Esophagus muscularis mucosa (tissue), 4 donors: ENCODE measurements at regions not wholly inside any gene's neighbourhood (a gene's known extent, or its start where the extent isn't known, plus 50 kb on each side); places are given as distances from the start of the nearest gene placed in this dataset.

Source experiments
- DNase-seq: peaks from one replicate; pipeline ENCODE4 v3.0.0-alpha.2; 2017; ENCODE audit errors: extremely low spot score
- H3K27ac ChIP-seq, 4 donors: fragments of 200-600 bp; sonication (generic); replicated peaks in 1 of 4; 1 replicate in 3 of 4; 2 replicates in 1 of 4; pipeline ENCODE4 v1.5.1; 2016 to 2019; ENCODE audit warnings: mild to moderate bottlenecking in 1 of 4
- H3K27me3 ChIP-seq, 4 donors: fragments of 200-600 bp; sonication (generic); one replicate each; pipeline versions ENCODE4 v1.5.1 to v1.6.0; 2016 to 2019
- H3K36me3 ChIP-seq, 4 donors: fragments of 200-600 bp; sonication (generic); one replicate each; pipeline ENCODE4 v1.5.1; 2016 to 2019
- H3K4me1 ChIP-seq, 4 donors: fragments of 200-600 bp; sonication (generic); one replicate each; pipeline ENCODE4 v1.5.1; 2016 to 2019
- H3K4me3 ChIP-seq, 4 donors: fragments of 200-600 bp; sonication (generic); 1 replicate in 2 of 4; 2 replicates in 2 of 4; pipeline ENCODE4 v1.5.1; 2016 to 2019; ENCODE audit warnings: mild to moderate bottlenecking in 4 of 4, moderate library complexity in 1 of 4
- H3K9me3 ChIP-seq, 4 donors: fragments of 200-600 bp; sonication (generic); 1 replicate in 3 of 4; 2 replicates in 1 of 4; pipeline ENCODE4 v1.5.1; 2016 to 2019
- EP300 ChIP-seq: sonication (generic); formaldehyde crosslinking; IDR thresholded peaks from one replicate; pipeline ENCODE4 v1.6.1; 2017; ENCODE audit warnings: antibody characterized with exemption
- POLR2A ChIP-seq: fragments of 450-650 bp; IDR thresholded peaks from one replicate; pipeline ENCODE4 v1.6.1; 2017; ENCODE audit warnings: antibody characterized with exemption, moderate library complexity, mild to moderate bottlenecking, low read depth
- POLR2AphosphoS5 ChIP-seq, 2 donors: sonication (generic); formaldehyde crosslinking; IDR thresholded peaks; one replicate each; pipeline ENCODE4 v1.6.1; 2017; ENCODE audit warnings: antibody characterized with exemption in 2 of 2
- WGBS: methylation state at CpG from one replicate; pipeline ENCODE4 v1.1.5; 2018; 5-methylcytosine and 5-hydroxymethylcytosine counted together
- intact Hi-C: fragments of 100-400 bp; cut with DNase I; formaldehyde crosslinking; loops from one replicate; pipeline ENCODE4 v1.15.1; 2023
- TF ChIP-seq, protein P1 (sequence below), 3 experiments: fragments of 200-600 bp in 2 of 3; fragments of 450-650 bp in 1 of 3; sonication (generic) in 2 of 3; IDR thresholded peaks; one replicate each; pipeline ENCODE4 v1.5.1; 2017 to 2019; ENCODE audit warnings: antibody characterized with exemption in 3 of 3, mild to moderate bottlenecking in 2 of 3, moderate library complexity in 1 of 3

DNA sequence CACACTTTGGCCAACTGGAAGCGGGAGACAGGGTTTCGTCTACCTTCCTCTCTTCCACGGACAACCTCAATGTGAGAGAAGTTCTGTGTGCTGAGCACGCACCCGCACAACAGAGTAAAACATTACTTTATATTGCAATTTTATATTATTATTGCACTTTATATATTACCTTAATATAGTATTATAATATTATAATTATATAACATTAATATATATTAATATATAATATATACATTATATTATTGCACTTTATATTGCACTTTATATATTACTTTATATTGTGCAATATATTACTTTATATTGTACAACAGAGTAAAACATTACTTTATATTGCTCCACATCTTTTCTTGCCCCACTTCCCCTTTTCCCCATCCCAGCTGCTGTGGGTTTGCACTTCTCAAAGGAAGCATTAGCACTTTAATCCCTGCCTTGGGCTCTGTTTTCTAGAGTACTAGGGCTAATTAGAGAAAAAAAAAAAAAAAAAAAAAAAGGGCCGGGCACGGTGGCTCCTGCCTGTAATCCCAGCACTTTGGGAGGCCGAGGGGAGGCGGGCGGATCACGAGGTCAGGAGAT is 76.4 kb upstream of the SLC4A7 start:
- no peak overlapping the region for H3K27ac ChIP-seq
- no peaks in the 10 kb centered on the region for H3K9me3 ChIP-seq
- no peak for DNase-seq
- intact Hi-C loops: no loop called here
- no peaks in the 10 kb centered on the region for H3K36me3 ChIP-seq
- WGBS: 90% methylated on average over 11 of the region's 11 CpGs
- H3K27me3 ChIP-seq: no peaks in the 10 kb centered on the region
- TF ChIP-seq, protein P1, sequence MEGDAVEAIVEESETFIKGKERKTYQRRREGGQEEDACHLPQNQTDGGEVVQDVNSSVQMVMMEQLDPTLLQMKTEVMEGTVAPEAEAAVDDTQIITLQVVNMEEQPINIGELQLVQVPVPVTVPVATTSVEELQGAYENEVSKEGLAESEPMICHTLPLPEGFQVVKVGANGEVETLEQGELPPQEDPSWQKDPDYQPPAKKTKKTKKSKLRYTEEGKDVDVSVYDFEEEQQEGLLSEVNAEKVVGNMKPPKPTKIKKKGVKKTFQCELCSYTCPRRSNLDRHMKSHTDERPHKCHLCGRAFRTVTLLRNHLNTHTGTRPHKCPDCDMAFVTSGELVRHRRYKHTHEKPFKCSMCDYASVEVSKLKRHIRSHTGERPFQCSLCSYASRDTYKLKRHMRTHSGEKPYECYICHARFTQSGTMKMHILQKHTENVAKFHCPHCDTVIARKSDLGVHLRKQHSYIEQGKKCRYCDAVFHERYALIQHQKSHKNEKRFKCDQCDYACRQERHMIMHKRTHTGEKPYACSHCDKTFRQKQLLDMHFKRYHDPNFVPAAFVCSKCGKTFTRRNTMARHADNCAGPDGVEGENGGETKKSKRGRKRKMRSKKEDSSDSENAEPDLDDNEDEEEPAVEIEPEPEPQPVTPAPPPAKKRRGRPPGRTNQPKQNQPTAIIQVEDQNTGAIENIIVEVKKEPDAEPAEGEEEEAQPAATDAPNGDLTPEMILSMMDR (IDR thresholded peaks at IDR 0.05): no peak
- TF ChIP-seq EP300: no peak
- no peak for TF ChIP-seq POLR2AphosphoS5 (IDR thresholded peaks at IDR 0.05)
- peaks cover 0 to 21% (median 12%) of the 10 kb centered on the region in 4 donors for H3K4me1 ChIP-seq
- H3K4me3 ChIP-seq: no peak overlapping the region

DNA sequence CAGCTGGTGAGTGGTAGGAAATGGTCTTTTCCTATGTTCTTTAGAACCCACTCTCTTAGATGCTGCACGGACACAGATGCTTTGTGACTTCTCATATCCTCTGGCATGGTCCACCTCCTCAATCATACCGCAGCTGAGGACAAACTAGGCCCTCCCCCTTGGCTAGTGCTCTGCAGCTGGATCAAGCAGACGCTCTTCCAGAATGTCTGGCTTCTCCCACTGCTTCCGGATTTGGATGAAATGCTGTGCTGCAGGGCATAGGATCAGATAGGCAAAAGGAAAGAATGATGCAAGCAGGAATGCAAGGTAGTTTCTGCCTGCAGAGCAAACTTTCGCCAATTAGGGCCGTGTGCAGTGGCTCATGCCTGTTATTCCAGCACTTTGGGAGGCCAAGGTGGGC is 75.7 kb upstream of the SLC4A7 start:
- no peaks in the 10 kb centered on the region for H3K27me3 ChIP-seq
- no peak for DNase-seq
- no peak for TF ChIP-seq EP300
- TF ChIP-seq POLR2AphosphoS5 (IDR thresholded peaks at IDR 0.05): peak in 1 of 2 donors; percentile 27
- no peak overlapping the region for H3K27ac ChIP-seq
- WGBS: 31% methylated on average over 6 of the region's 6 CpGs
- no peaks in the 10 kb centered on the region for H3K9me3 ChIP-seq
- H3K36me3 ChIP-seq: no peaks in the 10 kb centered on the region
- no peak overlapping the region for H3K4me3 ChIP-seq
- intact Hi-C loops: no loop called here
- peaks cover 0 to 21% (median 12%) of the 10 kb centered on the region in 4 donors for H3K4me1 ChIP-seq

DNA sequence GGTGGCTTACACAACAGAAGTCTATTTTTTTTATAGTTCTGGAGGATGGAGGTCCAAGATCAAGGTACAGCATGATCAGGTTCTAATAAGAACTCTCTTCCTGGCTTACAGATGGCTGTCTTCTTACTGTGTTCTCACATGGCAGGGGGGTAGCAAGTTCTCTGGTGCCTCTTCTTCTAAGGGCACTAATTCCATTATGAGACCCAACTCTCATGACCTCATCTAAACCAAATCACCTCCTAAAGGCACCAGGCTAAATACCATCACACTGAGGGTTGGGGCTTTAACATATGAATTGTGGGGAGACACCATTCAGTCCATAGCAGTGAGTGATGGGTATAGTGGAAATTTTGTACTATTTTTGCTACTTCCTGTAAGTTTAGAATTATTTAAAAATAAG is 75.2 kb upstream of the SLC4A7 start:
- H3K27me3 ChIP-seq: no peaks in the 10 kb centered on the region
- no peaks in the 10 kb centered on the region for H3K36me3 ChIP-seq
- H3K4me3 ChIP-seq: no peak overlapping the region
- H3K27ac ChIP-seq: no peak overlapping the region
- intact Hi-C loops: no loop called here
- TF ChIP-seq EP300: no peak
- no peak for TF ChIP-seq POLR2A
- no peak for TF ChIP-seq POLR2AphosphoS5 (IDR thresholded peaks at IDR 0.05)
- TF ChIP-seq, protein P1 (IDR thresholded peaks at IDR 0.05): no peak
- DNase-seq: no peak
- H3K4me1 ChIP-seq: peaks cover 0 to 22% (median 12%) of the 10 kb centered on the region in 4 donors
- H3K9me3 ChIP-seq: no peaks in the 10 kb centered on the region

DNA sequence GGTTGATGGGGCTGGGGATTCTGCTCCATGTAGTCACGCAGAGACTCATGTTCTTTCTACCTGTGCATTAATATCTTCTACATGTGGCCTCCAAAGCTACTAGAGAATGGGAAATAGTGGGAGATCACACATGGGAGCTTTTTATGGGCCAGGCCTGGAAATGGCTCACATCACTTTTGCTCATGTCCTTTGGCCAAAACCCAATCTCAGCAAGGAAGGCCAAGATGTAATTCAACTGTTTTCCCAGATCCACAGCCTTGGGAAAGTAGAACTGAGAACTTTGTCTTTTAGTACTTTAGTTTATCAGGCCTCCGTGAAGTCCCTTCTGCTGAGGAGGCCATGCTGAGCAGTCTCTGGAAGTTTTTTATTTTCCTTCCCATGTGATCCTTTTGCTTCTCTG is 73.2 kb upstream of the SLC4A7 start:
- Histone ChIP-seq H3K27ac (peak overlapping the region; percentile 31 to 57 (median 43)), H3K27me3 (no peaks in the 10 kb centered on the region), H3K4me1 (peaks cover 0 to 25% (median 12%) of the 10 kb centered on the region in 4 donors), H3K9me3 (no peaks in the 10 kb centered on the region), H3K36me3 (no peaks in the 10 kb centered on the region), H3K4me3 (no peak overlapping the region)
- DNase-seq: no peak
- intact Hi-C loops: no loop called here
- TF ChIP-seq EP300 (no peak), POLR2AphosphoS5 (IDR thresholded peaks at IDR 0.05) (no peak), POLR2A (no peak)
- TF ChIP-seq, protein P1 (IDR thresholded peaks at IDR 0.05): no peak
- 78% methylated on average over 2 of the region's 2 CpGs for WGBS

DNA sequence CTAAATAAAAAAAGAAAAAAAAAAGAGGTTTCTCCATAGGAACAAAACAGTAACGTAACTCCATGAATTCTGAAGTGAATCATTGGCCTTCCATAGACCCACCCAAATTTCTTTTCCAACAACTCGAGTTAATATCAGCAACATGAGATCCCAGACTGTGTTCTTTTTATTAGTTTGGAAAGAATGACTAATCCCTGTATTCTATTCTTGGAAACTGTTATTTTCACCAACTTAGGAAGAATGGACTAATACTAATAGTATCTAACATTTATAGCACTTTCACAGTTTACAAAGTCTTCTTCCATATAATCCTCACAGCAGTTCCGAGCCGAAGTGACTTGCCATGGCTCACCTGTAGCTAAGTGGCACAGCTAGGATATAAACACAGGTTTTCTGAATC is 72.7 kb upstream of the SLC4A7 start:
- intact Hi-C loops: no loop called here
- H3K9me3 ChIP-seq: no peaks in the 10 kb centered on the region
- no peaks in the 10 kb centered on the region for H3K27me3 ChIP-seq
- no peaks in the 10 kb centered on the region for H3K36me3 ChIP-seq
- whole genome bisulfite sequencing: 58% methylated on average over 4 of the region's 4 CpGs
- TF ChIP-seq EP300: no peak
- no peak for DNase-seq
- peaks cover 0 to 25% (median 12%) of the 10 kb centered on the region in 4 donors for H3K4me1 ChIP-seq
- H3K27ac ChIP-seq: peak overlapping the region; percentile 31 to 57 (median 43)
- H3K4me3 ChIP-seq: no peak overlapping the region

DNA sequence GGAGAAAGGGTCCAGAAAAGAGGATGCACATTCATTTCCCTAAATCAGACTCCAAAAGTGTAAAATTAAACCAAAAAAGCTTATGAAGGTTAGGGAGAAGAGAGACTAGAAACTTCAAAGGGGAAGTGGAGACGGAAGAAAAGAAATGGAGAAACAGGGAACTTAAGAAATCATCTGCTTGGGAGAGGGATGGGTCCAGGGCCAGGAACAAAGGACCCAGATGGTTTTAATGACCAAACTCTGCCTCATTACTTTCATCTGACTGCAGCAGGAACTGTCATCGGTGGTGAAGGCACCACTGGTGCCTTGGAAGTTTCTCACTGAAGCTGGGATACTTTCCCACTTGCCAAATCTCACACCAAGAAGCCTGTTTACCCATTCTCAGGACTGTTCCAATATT is 70.5 kb upstream of the SLC4A7 start:
- H3K4me1 ChIP-seq: peaks cover 0 to 19% (median 7%) of the 10 kb centered on the region in 4 donors
- H3K27me3 ChIP-seq: no peaks in the 10 kb centered on the region
- peak overlapping the region in 1 of 4 donors; percentile 24 for H3K27ac ChIP-seq
- no peak overlapping the region for H3K4me3 ChIP-seq
- no peak for DNase-seq
- 70% methylated on average over 2 of the region's 2 CpGs for WGBS
- H3K36me3 ChIP-seq: no peaks in the 10 kb centered on the region
- intact Hi-C loops: no loop called here
- no peaks in the 10 kb centered on the region for H3K9me3 ChIP-seq
- no peak for TF ChIP-seq POLR2A
- TF ChIP-seq, protein P1 (IDR thresholded peaks at IDR 0.05): no peak
- no peak for TF ChIP-seq EP300
- no peak for TF ChIP-seq POLR2AphosphoS5 (IDR thresholded peaks at IDR 0.05)
